Naive thymus-derived CD8-positive, alpha-beta T cell (primary cell): ENCODE measurements at regions not wholly inside any gene's neighbourhood (a gene's known extent, or its start where the extent isn't known, plus 50 kb on each side); places are given as distances from the start of the nearest gene placed in this dataset.
"Not testable (repeated sequence)": the region's sequence is repeated elsewhere in the genome, so short reads cannot be mapped to it uniquely, and the experiment has no call there.

Experiments used
- ATAC-seq, 2 donors: fragments of 150-1000 bp; cut with Tn5 transposase in 1 of 2; sonication (Bioruptor Pico), chemical (Tn5 transposase) in 1 of 2; 1 replicate in 1 of 2; 2 replicates in 1 of 2; pipeline ENCODE4 v1.10.0; 2021; ENCODE audit warnings: mild to moderate bottlenecking in 2 of 2, moderate library complexity in 2 of 2
- POLR2A ChIA-PET: fragments of 350-600 bp; sonication (Branson Sonifier 250); formaldehyde crosslinking; loops from one replicate; lab custom pipeline; 2021; ENCODE audit warnings: antibody characterized with exemption; lab: Charles Lee
- DNase-seq, 10 donors: peaks; one replicate each; pipeline versions ENCODE4 v3.0.0 to v3.0.0-alpha.2; 2020 to 2022
- H3K27ac Mint-ChIP-seq, 10 donors: one replicate each; pipeline ENCODE4 v1.8.0; 2020 to 2022; ENCODE audit warnings: mild to moderate bottlenecking in 10 of 10, mixed read lengths in 10 of 10, moderate library complexity in 4 of 10, inconsistent platforms in 1 of 10
- H3K27me3 Mint-ChIP-seq, 5 donors: one replicate each; pipeline ENCODE4 v1.8.0; 2021 to 2022; ENCODE audit warnings: mixed read lengths in 5 of 5
- H3K36me3 Mint-ChIP-seq, 3 donors: one replicate each; pipeline ENCODE4 v1.8.0; 2020 to 2022; ENCODE audit warnings: mixed read lengths in 3 of 3, mild to moderate bottlenecking in 2 of 3, inconsistent platforms in 1 of 3
- H3K4me1 Mint-ChIP-seq, 4 donors: one replicate each; pipeline ENCODE4 v1.8.0; 2021 to 2022; ENCODE audit warnings: mixed read lengths in 4 of 4
- H3K4me3 Mint-ChIP-seq, 10 donors: one replicate each; pipeline ENCODE4 v1.8.0; 2020 to 2022; ENCODE audit warnings: mild to moderate bottlenecking in 10 of 10, mixed read lengths in 10 of 10, moderate library complexity in 6 of 10, inconsistent platforms in 1 of 10
- H3K9me3 Mint-ChIP-seq, 9 donors: one replicate each; pipeline ENCODE4 v1.8.0; 2020 to 2022; ENCODE audit warnings: mixed read lengths in 9 of 9, mild to moderate bottlenecking in 3 of 9, inconsistent platforms in 1 of 9, moderate library complexity in 1 of 9

GRCh38 chr5:86565197-86565789, 52.4 kb upstream of the COX7C start:
- Mint-ChIP-seq H3K9me3 (peaks cover 0 to 2% (median 0%) of the 10 kb centered on the region in 9 donors), H3K27me3 (peaks cover 3 to 15% (median 8%) of the 10 kb centered on the region in 5 donors), H3K36me3 (no peaks in the 10 kb centered on the region), H3K27ac (no peak overlapping the region), H3K4me3 (no peak overlapping the region), H3K4me1 (peaks cover 0 to 3% (median 0%) of the 10 kb centered on the region in 4 donors)
- ATAC-seq (no peak), DNase-seq (no peak)
- POLR2A ChIA-PET: no interaction called here

GRCh38 chr5:86566030-86566429, 51.7 kb upstream of the COX7C start:
- ATAC-seq, H3K9me3 Mint-ChIP-seq, H3K4me3 Mint-ChIP-seq, H3K27ac Mint-ChIP-seq, H3K4me1 Mint-ChIP-seq, H3K36me3 Mint-ChIP-seq, DNase-seq, POLR2A ChIA-PET: not testable (repeated sequence)
- H3K27me3 Mint-ChIP-seq: peaks cover 3 to 15% (median 5%) of the 10 kb centered on the region in 5 donors
